K562 (cell line): ENCODE measurements at regions not wholly inside any gene's neighbourhood (a gene's known extent, or its start where the extent isn't known, plus 50 kb on each side); places are given as distances from the start of the nearest gene placed in this dataset.
A peak's percentile ranks its signal among the peaks of the same experiment; 100 is the strongest.

Experiments
- ATAC-seq: fragments of 200-7000 bp; cut with Tn5 transposase; 3 replicates; pipeline ENCODE4 v1.9.1; 2020; ENCODE audit warnings: moderate library complexity
- BruUV-seq: library from RNA; stranded (reverse); fragments of 400-500 nt; replicated peaks from 2 replicates; lab custom pipeline; 2021; lab: Mats Ljungman, UMichigan
- CTCF ChIA-PET: fragments of 300-600 bp; formaldehyde crosslinking; extraction: SDS; loops from one replicate; lab custom pipeline; 2021; ENCODE audit warnings: low intra/inter-chr PET ratio; lab: Yijun Ruan, JAX
- POLR2A ChIA-PET: fragments of 300-600, 350-650 bp; sonication (Branson Sonifier 250); formaldehyde crosslinking; extraction: SDS; loops from one replicate; lab custom pipeline; 2021; ENCODE audit warnings: antibody characterized with exemption, inconsistent platforms; lab: Yijun Ruan, JAX
- DNase-seq, 4 experiments: peaks; one replicate each; pipeline versions ENCODE4 v3.0.0 to v3.0.0-alpha.2; 2011 to 2018; ENCODE audit warnings: low spot score in 3 of 4, mixed read lengths in 3 of 4; ENCODE audit errors: extremely low read depth in 1 of 4
- FAIRE-seq: peaks from 2 replicates; lab custom pipeline; 2011; peaks lifted over from hg19 to GRCh38; lab: Jason Lieb, UNC
- H2AFZ ChIP-seq: 2 replicates; pipeline ENCODE4 v1.6.0; 2011; ENCODE audit warnings: low read depth, low read length, control low read depth, inconsistent platforms
- H3K27ac ChIP-seq: fragments of 200-600 bp; 3 replicates; pipeline ENCODE4 v1.8.0; 2011; ENCODE audit warnings: low read depth, mild to moderate bottlenecking, control low read depth, inconsistent platforms, low read length, moderate library complexity, mixed read lengths; ENCODE audit errors: extremely low read depth
- H3K27me3 ChIP-seq, 2 experiments: fragments of 300-600 bp in 1 of 2; 2 replicates in 1 of 2; 3 replicates in 1 of 2; pipeline versions ENCODE4 v1.6.0 to v1.8.0; 2011; ENCODE audit warnings: inconsistent platforms in 2 of 2, low read length in 2 of 2, mild to moderate bottlenecking in 1 of 2, mixed read lengths in 1 of 2, moderate library complexity in 1 of 2; ENCODE audit not compliant: control insufficient read depth in 2 of 2, insufficient read depth in 2 of 2
- H3K36me3 ChIP-seq: fragments of 300-600 bp; 3 replicates; pipeline ENCODE4 v1.8.0; 2011; ENCODE audit warnings: mild to moderate bottlenecking, low read length, inconsistent platforms; ENCODE audit not compliant: control insufficient read depth, insufficient read depth
- H3K4me1 ChIP-seq, 2 experiments: fragments of 200-600 bp in 1 of 2; replicated peaks in 1 of 2; 2 replicates in 1 of 2; 3 replicates in 1 of 2; pipeline versions ENCODE4 v1.5.1 to v1.8.0; 2011; ENCODE audit warnings: inconsistent platforms in 2 of 2, low read length in 2 of 2, mild to moderate bottlenecking in 1 of 2, mixed read lengths in 1 of 2, moderate library complexity in 1 of 2; ENCODE audit not compliant: control insufficient read depth in 2 of 2, insufficient read depth in 2 of 2
- H3K4me2 ChIP-seq: 2 replicates; pipeline ENCODE4 v1.6.1; 2011; ENCODE audit warnings: low read length, control low read depth, inconsistent platforms, mixed read lengths; ENCODE audit not compliant: insufficient read depth
- H3K4me3 ChIP-seq: fragments of 200-600 bp; sonication (generic), shearing (Covaris generic); 2 replicates; pipeline ENCODE4 v1.5.1; 2016; ENCODE audit warnings: control low read depth, inconsistent platforms
- H3K79me2 ChIP-seq: fragments of 200-600 bp; 3 replicates; pipeline ENCODE4 v1.8.0; 2011; ENCODE audit warnings: low read length, inconsistent platforms; ENCODE audit not compliant: control insufficient read depth, insufficient read depth
- H3K9ac ChIP-seq, 2 experiments: 2 replicates each; pipeline versions ENCODE4 v1.6.0 to v1.6.1; 2011; ENCODE audit warnings: low read depth in 2 of 2, low read length in 2 of 2, control low read depth in 1 of 2, inconsistent platforms in 1 of 2, mild to moderate bottlenecking in 1 of 2, mixed read lengths in 1 of 2; ENCODE audit not compliant: insufficient read depth in 1 of 2
- H3K9me1 ChIP-seq: one replicate; pipeline ENCODE4 v1.6.0; 2011; ENCODE audit warnings: inconsistent platforms, mild to moderate bottlenecking, low read length, moderate library complexity; ENCODE audit not compliant: control insufficient read depth, insufficient read depth
- H3K9me3 ChIP-seq: replicated peaks from 2 replicates; pipeline ENCODE4 v1.5.1; 2011; ENCODE audit warnings: low read depth, low read length, inconsistent platforms; ENCODE audit not compliant: control insufficient read depth, insufficient read depth
- H4K20me1 ChIP-seq: replicated peaks from 2 replicates; pipeline ENCODE4 v1.6.1; 2011; ENCODE audit warnings: low read length, inconsistent platforms, mixed read lengths; ENCODE audit not compliant: control insufficient read depth, insufficient read depth
- CREB5 ChIP-seq: fragments of 250-450 bp; sonication (Bioruptor Pico); IDR thresholded peaks from 2 replicates; pipeline ENCODE4 v1.5.0; 2020; ENCODE audit warnings: mild to moderate bottlenecking
- FUS ChIP-seq: fragments of 200-400 bp; formaldehyde crosslinking; optimal IDR thresholded peaks from 2 replicates; pipeline ENCODE3; 2017; ENCODE audit warnings: low read depth, low read length
- GTF2E2 ChIP-seq: fragments of 200-800 bp; sonication (Bioruptor generic); IDR thresholded peaks from 2 replicates; pipeline ENCODE4 v1.6.1; 2016; ENCODE audit warnings: missing genetic modification characterization, missing compliant biosample characterization
- GTF3C2 ChIP-seq: IDR thresholded peaks from 3 replicates; pipeline ENCODE4 v1.6.1; 2011; ENCODE audit warnings: borderline replicate concordance, mild to moderate bottlenecking, moderate library complexity; ENCODE audit not compliant: insufficient read length; ENCODE audit errors: extremely low read depth
- HEY1 ChIP-seq: fragments of 250-450 bp; sonication (Bioruptor Pico); IDR thresholded peaks from 2 replicates; pipeline ENCODE4 v1.5.0; 2020; ENCODE audit warnings: mild to moderate bottlenecking, moderate library complexity, borderline replicate concordance
- KLF16 ChIP-seq: IDR thresholded peaks from 2 replicates; pipeline ENCODE4 v1.6.1; 2016; ENCODE audit warnings: antibody characterized with exemption
- PURB ChIP-seq: sonication (generic); formaldehyde crosslinking; IDR thresholded peaks from 2 replicates; pipeline ENCODE4 v1.9.0; 2021; ENCODE audit warnings: low read depth, mild to moderate bottlenecking, missing genetic modification reagents
- SAP30 ChIP-seq: fragments of 200-600 bp; sonication (generic); IDR thresholded peaks from 2 replicates; pipeline ENCODE4 v1.6.1; 2012; ENCODE audit warnings: borderline replicate concordance, low read depth, mild to moderate bottlenecking, moderate library complexity, low read length, control low read depth, inconsistent platforms; ENCODE audit not compliant: insufficient read depth, poor library complexity, severe bottlenecking
- SPI1 ChIP-seq: IDR thresholded peaks from 2 replicates; pipeline ENCODE4 v1.6.1; 2011; ENCODE audit warnings: low read depth, low read length, control low read depth, borderline replicate concordance
- ZBTB8A ChIP-seq: fragments of 450-650 bp; IDR thresholded peaks from 2 replicates; pipeline ENCODE4 v1.6.1; 2018; ENCODE audit warnings: mild to moderate bottlenecking, moderate library complexity; ENCODE audit not compliant: partially characterized antibody
- ZNF583 ChIP-seq: fragments of 250-450 bp; sonication (Bioruptor Pico); IDR thresholded peaks from 2 replicates; pipeline ENCODE4 v1.4.0; 2020
- ZNF766 ChIP-seq: fragments of 200-800 bp; sonication (Bioruptor generic); conservative IDR thresholded peaks from 2 replicates; pipeline ENCODE4 v1.6.1; 2016; ENCODE audit warnings: missing genetic modification characterization, missing compliant biosample characterization
- WGBS: fragments of 100-300 bp; shearing (Covaris generic); methylation state at CpG from one replicate; pipeline ENCODE4 v1.1.6; 2016; ENCODE audit warnings: low coverage, mixed read lengths; ENCODE audit not compliant: insufficient coverage; ENCODE audit errors: missing lambda C conversion rate; 5-methylcytosine and 5-hydroxymethylcytosine counted together
- in situ Hi-C: fragments of 300-500 bp; cut with MboI; formaldehyde crosslinking; loops from 4 replicates; pipeline ENCODE4 v1.15.0; 2018; ENCODE audit warnings: inconsistent platforms, mixed read lengths
- intact Hi-C: fragments of 100-400 bp; cut with micrococcal nuclease; formaldehyde crosslinking; loops from 2 replicates; pipeline ENCODE4 v1.14.2; 2022

GRCh38 chr4:154125340-154125739 lies 336.5 kb upstream of the SFRP2 start:
- no peak overlapping the region for H3K27ac ChIP-seq
- no peaks in the 10 kb centered on the region for H3K36me3 ChIP-seq
- H3K9me1 ChIP-seq = no peaks in the 10 kb centered on the region
- H4K20me1 ChIP-seq = no peaks in the 10 kb centered on the region
- H3K4me3 ChIP-seq = no peak overlapping the region
- BruUV-seq = no TSS peak
- no peaks in the 10 kb centered on the region for H3K79me2 ChIP-seq
- ChIA-PET CTCF (no interaction called here), POLR2A (no interaction called here)
- H2AFZ ChIP-seq = no peak overlapping the region
- H3K4me2 ChIP-seq = no peak overlapping the region
- H3K9ac ChIP-seq = no peak overlapping the region
- in situ Hi-C loops (no loop called here), intact Hi-C loops (no loop called here)
- no peak for ATAC-seq
- TF ChIP-seq HEY1 (CRISPR knock-in tag) (no peak), SPI1 (peak; percentile 92)
- H3K4me1 ChIP-seq = no peaks in the 10 kb centered on the region; a peak in 1 of 5 replicates
- 3% methylated on average over 3 of the region's 3 CpGs for WGBS
- no peaks in the 10 kb centered on the region; a peak in 2 of 5 replicates for H3K27me3 ChIP-seq
- FAIRE-seq = no peak
- no peak for DNase-seq
- H3K9me3 ChIP-seq = no peaks in the 10 kb centered on the region

GRCh38 chr4:154124539-154125255 lies 335.8 kb upstream of the SFRP2 start:
- Histone ChIP-seq H3K27ac (no peak overlapping the region), H3K4me1 (no peaks in the 10 kb centered on the region; a peak in 1 of 5 replicates), H3K27me3 (no peaks in the 10 kb centered on the region; a peak in 2 of 5 replicates), H2AFZ (no peak overlapping the region), H3K4me2 (no peak overlapping the region), H3K9me1 (no peaks in the 10 kb centered on the region), H3K9ac (no peak overlapping the region), H3K79me2 (no peaks in the 10 kb centered on the region), H3K4me3 (no peak overlapping the region), H3K9me3 (no peaks in the 10 kb centered on the region), H4K20me1 (no peaks in the 10 kb centered on the region), H3K36me3 (no peaks in the 10 kb centered on the region)
- FAIRE-seq (no peak), ATAC-seq (no peak), DNase-seq (no peak)
- ChIA-PET CTCF (no interaction called here), POLR2A (no interaction called here)
- no TSS peak for BruUV-seq
- WGBS = 0% methylated on average over 4 of the region's 4 CpGs
- intact Hi-C loops (no loop called here), in situ Hi-C loops (no loop called here)
- TF ChIP-seq PURB (CRISPR knock-in tag) = no peak
- no peak for TF ChIP-seq ZBTB8A
- no peak for TF ChIP-seq SAP30
- TF ChIP-seq FUS = no peak
- no peak for TF ChIP-seq KLF16
- no peak for TF ChIP-seq ZNF583 (CRISPR knock-in tag)
- TF ChIP-seq ZNF766 = no peak
- no peak for TF ChIP-seq CREB5 (CRISPR knock-in tag)
- no peak for TF ChIP-seq GTF3C2
- no peak for TF ChIP-seq GTF2E2 (tag)
